ENCODE measurements at regions not wholly inside any gene's neighbourhood (a gene's known extent, or its start where the extent isn't known, plus 50 kb on each side); places are given as distances from the start of the nearest gene placed in this dataset.

DNA sequence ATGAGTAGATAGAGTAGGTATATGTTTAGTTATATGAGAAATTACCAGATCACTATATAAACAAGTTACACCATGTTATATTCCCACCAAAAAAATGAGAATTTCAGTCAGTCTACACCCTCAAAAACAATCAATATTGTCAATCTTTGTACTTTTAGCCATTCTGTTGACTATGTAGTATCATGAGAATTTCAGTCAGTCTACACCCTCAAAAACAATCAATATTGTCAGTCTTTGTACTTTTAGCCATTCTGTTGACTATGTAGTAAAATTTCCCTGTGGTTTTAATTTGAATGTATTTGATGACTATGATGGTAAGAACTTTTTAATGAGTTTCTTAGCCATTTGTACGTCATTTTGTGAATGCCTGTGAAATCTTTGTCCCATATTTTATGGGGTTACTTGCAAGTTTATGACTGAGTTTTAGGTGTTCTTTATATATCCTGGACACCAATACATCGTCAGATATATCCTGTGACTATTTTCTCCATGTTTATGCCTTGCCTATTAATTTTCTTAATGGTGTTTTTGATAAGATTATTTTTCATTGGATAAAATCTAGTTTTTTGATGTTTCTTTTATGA lies 528.4 kb upstream of the SPHKAP start:
- H3K4me3 ChIP-seq (ENCODE audit: control insufficient read depth, low read depth, low read length) = no peak overlapping the region
- TF ChIP-seq, protein P1, sequence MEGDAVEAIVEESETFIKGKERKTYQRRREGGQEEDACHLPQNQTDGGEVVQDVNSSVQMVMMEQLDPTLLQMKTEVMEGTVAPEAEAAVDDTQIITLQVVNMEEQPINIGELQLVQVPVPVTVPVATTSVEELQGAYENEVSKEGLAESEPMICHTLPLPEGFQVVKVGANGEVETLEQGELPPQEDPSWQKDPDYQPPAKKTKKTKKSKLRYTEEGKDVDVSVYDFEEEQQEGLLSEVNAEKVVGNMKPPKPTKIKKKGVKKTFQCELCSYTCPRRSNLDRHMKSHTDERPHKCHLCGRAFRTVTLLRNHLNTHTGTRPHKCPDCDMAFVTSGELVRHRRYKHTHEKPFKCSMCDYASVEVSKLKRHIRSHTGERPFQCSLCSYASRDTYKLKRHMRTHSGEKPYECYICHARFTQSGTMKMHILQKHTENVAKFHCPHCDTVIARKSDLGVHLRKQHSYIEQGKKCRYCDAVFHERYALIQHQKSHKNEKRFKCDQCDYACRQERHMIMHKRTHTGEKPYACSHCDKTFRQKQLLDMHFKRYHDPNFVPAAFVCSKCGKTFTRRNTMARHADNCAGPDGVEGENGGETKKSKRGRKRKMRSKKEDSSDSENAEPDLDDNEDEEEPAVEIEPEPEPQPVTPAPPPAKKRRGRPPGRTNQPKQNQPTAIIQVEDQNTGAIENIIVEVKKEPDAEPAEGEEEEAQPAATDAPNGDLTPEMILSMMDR (conservative IDR thresholded peaks at IDR 0.05; ENCODE audit: control insufficient read depth, insufficient read depth, low read depth, low read length) = no peak
- DNase-seq (ENCODE audit: low read depth) = no peak

DNA sequence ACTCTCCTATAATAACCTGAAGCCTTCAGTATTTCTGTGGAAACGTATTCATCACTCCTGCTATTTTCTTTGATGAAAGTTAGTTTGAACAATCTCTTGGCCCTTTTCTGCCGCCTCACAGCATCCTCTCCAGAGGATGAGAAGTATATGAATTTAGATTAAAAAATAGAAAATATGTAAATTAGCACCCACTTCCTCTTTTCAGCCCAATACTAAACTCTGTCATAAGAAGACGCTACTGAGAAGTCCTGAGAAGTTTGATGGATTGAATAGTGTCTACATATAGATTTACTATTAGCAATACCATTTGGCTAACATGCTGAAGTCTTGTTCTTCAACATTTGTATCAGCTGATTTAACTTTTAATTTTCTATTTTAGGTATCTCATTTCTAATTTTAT lies 526.4 kb upstream of the SPHKAP start:
- no peak overlapping the region for H3K4me3 ChIP-seq (ENCODE audit: control insufficient read depth, low read depth, low read length)
- no peak for DNase-seq (ENCODE audit: low read depth)
- TF ChIP-seq, protein P1 (conservative IDR thresholded peaks at IDR 0.05; ENCODE audit: control insufficient read depth, insufficient read depth, low read depth, low read length) = no peak

DNA sequence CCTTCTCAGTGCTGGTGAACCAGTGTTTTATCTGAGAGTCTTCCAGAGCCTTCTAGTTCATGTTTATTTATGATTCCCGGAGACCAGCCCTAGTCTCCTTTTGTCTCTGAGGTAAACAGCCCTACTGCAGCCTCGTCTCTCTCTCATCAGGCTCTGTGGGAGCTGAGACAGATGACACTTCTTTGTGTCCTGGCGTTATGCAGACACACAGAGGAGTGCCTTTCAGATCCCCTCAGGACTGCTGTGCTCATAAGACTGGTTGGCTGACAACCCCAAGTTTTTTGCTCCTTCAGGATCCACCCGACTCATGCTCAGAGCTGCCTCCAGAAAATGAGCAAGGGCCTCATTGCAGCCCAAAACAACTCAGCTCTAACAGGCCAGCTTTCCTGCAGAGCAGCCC lies 523.8 kb upstream of the SPHKAP start:
- H3K4me3 ChIP-seq (ENCODE audit: control insufficient read depth, low read depth, low read length) = no peak overlapping the region
- no peak for DNase-seq (ENCODE audit: low read depth)
- TF ChIP-seq, protein P1 (conservative IDR thresholded peaks at IDR 0.05; ENCODE audit: control insufficient read depth, insufficient read depth, low read depth, low read length) = no peak

DNA sequence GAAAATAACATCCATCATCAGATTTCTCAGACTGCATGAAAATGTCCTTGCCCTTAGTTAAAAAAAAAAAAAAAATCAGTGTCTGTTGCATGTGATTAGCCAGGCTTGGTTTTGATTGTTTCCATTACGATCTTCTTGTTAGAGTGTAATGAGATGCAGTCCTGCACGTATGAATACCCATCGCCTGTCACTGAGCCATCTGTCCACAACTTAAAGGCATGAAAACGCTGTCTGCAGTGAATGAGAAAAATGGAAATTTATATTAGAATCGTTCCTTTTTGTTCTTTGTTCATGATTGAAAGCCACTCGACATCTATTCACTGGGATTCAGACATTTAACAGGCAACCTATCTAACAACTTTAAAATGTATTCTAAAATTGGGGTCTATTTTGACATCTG lies 521.7 kb upstream of the SPHKAP start:
- no peak for DNase-seq (ENCODE audit: low read depth)
- H3K4me3 ChIP-seq (ENCODE audit: control insufficient read depth, low read depth, low read length) = no peak overlapping the region
- TF ChIP-seq, protein P1 (conservative IDR thresholded peaks at IDR 0.05; ENCODE audit: control insufficient read depth, insufficient read depth, low read depth, low read length) = no peak

DNA sequence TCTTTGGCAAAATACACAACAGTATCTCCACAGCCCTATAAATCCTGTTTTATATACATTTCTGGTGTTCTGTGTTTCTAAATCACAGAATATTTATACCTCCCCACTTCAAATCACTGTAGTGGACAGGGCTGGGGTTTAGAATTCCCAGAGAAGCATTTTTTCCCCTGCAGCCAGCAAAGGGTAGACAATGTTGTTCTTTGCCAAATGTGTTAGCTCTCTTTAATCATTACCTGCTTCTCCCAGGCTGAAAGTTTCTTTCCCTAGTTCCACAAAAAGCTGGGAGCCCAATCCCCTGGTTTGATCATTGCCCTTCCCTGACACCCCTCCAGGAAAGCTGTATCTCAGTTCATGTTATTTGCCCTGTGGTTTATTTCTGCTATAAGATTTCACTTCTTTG lies 520.0 kb upstream of the SPHKAP start:
- TF ChIP-seq, protein P1 (conservative IDR thresholded peaks at IDR 0.05; ENCODE audit: control insufficient read depth, insufficient read depth, low read depth, low read length) = no peak
- DNase-seq (ENCODE audit: low read depth) = no peak
- no peak overlapping the region for H3K4me3 ChIP-seq (ENCODE audit: control insufficient read depth, low read depth, low read length)

DNA sequence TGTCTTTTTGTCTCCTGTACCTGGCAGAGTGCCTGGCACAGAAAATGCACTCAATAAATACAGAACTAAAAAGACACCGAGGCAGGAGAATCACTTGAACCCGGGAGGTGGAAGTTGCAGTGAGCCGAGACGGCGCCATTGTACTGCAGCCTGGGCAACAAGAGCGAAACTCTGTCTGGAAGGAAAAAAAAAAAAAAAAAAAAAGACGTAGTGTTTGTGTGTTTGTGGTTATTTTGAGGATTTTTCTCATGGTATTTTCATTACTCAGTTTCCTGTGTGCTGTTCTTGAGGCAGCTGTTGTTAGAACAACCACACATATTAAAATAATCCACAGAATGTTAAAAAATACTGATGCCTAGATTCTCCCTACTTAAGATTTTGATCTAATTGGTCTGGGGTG lies 519.2 kb upstream of the SPHKAP start:
- DNase-seq (ENCODE audit: low read depth) = peak; percentile 75
- TF ChIP-seq, protein P1 (conservative IDR thresholded peaks at IDR 0.05; ENCODE audit: control insufficient read depth, insufficient read depth, low read depth, low read length) = no peak
- H3K4me3 ChIP-seq (ENCODE audit: control insufficient read depth, low read depth, low read length) = no peak overlapping the region

DNA sequence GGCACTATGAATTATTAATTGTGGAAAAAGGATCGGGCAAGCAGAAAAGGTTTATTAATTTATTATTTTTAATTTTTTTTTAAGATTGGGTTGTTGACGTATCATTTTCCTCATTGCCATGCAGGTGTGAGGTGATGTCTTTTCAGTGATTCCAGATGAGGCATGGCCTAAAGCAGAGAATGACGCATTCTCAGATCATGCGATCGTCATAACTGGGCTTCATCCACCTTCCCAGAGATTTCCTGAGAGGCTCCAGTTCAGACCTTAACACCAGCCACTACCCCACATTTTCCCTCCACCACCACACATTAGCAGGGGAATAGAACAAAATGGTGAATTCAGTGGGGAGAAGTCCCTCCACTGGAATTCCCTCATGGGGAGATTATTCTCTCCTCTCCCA lies 518.4 kb upstream of the SPHKAP start:
- H3K4me3 ChIP-seq (ENCODE audit: control insufficient read depth, low read depth, low read length) = no peak overlapping the region
- DNase-seq (ENCODE audit: low read depth) = peak; percentile 14
- TF ChIP-seq, protein P1 (conservative IDR thresholded peaks at IDR 0.05; ENCODE audit: control insufficient read depth, insufficient read depth, low read depth, low read length) = no peak
